ENCODE measurements at regions not wholly inside any gene's neighbourhood (a gene's known extent, or its start where the extent isn't known, plus 50 kb on each side); places are given as distances from the start of the nearest gene placed in this dataset.
"Not testable (repeated sequence)": the region's sequence is repeated elsewhere in the genome, so short reads cannot be mapped to it uniquely, and the experiment has no call there.

DNA sequence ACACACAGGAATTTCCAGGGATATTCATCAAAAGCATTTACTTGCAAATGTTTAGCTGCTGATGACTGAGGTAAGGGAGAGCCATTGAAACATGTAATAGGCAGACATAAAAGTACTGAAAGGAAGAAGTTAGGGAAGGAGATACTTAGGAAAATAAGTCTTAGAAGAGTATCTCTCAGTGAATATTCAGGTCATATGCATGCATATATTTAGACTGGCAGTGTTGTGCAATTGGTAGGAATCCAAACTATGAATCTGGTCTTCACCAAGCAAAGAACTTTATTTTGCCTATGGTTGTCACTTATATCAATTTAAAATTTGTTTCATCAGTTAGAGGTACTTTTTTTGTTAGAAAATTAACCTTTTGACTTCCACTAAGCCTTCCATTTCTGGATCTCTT is 1490.7 kb downstream of the SUCLG1 start:
- DNase-seq (ENCODE audit: low spot score): no peak

DNA sequence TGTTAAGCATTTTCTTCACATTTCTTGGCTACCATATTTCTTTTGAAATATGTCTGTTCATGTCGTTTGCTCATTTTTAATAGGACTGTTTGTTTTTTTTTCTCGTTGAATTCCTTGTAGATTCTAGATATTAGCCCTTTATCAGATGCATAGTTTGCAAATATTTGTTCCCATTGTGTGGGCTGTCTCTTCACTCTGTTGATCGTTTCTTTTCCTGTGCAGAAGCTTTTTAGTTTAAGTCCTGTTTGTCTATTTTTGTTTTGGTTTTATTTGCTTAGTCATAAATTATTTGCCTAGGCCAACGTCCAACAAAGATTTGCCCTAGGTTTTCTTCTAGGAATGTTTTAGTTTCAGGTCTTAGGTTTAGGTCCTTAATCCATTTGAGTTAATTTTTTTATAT is 1494.7 kb downstream of the SUCLG1 start:
- DNase-seq (ENCODE audit: low spot score): no peak

DNA sequence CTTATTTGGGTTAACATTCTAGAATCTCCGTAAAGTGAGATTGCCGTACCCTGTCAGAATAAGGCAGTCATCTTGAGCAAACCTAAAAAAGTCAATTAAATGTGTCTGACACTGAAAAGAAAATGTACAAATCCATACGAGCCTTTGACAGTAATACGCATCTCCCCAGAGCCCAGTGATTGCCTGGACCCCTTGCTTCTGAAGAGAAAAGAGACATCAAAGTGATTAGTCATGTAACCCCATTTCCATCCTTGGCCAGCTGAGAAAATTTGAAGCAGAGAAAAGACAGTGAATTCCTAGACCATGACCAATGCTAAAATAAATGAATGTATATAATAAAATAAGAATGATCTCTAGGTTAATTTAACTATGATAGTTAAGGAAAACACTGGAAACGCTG is 1499.4 kb downstream of the SUCLG1 start:
- no peak for DNase-seq (ENCODE audit: low spot score)

DNA sequence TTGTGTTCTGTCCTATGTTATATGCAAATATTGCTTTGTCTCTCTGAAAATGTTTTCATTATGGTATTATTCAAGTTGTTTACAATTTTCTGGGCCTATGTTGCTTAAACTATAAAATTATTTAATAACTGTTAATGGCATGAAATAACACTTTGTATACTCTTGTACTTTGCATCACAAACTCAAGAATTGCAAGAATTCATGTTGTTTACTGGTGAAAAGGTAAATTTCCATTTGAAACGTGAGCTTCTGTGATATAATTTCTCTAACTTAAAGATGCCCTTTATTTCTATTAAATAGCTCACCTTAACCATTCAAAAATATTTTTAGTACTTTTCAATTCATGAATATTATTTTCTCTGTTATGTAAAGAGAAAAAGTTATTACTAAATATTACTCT is 1504.2 kb downstream of the SUCLG1 start:
- no peak for DNase-seq (ENCODE audit: low spot score)

DNA sequence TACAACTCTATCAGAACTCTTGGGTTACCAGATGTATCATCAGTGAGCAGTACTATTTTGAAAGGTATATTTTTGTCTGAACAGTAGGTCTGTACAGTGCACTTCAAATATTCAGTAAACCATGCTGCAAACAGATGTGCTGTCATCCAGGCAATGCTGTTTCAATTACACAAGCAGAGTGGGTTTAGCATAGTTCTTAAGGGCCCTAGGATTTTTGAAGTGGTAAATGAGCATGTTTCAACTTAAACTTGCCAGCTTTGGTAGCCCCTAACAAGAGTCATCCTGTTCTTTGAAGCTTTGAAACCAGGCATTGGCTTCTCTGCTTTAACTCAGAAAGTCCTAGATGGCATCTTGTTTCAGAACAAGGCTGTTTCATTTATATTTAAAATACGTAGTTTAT is 1519.9 kb downstream of the SUCLG1 start:
- DNase-seq (ENCODE audit: low spot score): no peak

DNA sequence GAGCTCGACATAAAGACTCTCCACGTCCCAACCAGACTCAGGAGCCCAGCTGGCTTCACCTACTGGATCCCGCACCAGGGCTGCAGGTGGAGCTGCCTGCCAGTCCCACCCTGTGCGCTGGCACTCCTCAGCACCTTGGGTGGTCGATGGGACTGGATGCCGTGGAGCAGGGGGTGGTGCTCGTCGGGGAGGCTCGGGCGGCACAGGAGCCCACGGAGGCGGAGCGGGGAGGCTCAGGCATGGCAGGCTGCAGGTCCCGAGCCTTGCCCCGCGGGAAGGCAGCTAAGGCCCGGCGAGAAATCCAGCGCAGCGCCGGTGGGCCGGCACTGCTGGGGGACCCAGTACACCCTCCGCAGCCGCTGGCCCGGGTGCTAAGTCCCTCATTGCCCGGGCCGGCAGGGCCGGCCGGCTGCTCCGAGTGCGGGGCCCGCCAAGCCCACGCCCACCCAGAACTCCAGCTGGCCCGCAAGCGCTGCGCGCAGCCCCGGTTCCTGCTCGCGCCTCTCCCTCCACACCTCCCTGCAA is 1520.7 kb downstream of the SUCLG1 start:
- not testable (repeated sequence) for DNase-seq (ENCODE audit: low spot score)

DNA sequence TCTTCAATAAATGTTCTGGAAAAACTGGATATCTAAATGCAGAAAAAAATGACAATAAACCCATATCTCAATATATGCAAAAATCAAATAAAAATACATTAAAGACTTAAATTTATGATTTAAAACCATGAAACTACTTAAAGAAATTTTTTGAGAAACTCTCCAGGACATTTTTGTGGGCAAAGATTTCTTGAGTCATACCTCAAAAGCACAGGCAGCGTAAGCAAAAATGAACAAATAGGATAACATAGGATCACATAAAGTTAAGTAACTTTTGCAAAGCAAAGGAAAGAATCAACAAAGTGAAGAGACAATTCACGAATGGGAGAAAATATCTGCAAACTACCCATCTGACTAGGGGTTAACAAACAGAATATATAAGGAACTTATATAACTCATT is 1545.5 kb downstream of the SUCLG1 start:
- no peak for DNase-seq (ENCODE audit: low spot score)

DNA sequence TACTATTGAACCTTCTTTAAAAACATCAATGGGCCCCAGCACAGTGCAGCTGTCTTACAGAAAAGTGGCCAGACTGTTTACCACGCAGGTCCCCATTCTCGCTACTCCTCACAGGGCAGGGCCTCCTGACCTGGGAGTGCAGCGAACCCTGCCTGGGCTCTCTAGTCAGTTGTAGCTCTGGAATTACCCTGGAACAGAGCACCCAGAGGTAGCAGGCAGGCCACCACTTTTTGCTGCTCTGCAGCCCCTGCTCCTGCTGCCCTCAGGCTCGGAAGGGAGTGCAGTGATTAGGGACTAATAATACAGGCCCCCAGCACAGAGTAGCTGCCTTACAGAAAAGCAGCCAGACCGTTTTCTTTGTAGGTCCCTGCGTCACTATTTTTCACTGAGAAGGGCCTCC is 1563.0 kb downstream of the SUCLG1 start:
- no peak for DNase-seq (ENCODE audit: low spot score)

DNA sequence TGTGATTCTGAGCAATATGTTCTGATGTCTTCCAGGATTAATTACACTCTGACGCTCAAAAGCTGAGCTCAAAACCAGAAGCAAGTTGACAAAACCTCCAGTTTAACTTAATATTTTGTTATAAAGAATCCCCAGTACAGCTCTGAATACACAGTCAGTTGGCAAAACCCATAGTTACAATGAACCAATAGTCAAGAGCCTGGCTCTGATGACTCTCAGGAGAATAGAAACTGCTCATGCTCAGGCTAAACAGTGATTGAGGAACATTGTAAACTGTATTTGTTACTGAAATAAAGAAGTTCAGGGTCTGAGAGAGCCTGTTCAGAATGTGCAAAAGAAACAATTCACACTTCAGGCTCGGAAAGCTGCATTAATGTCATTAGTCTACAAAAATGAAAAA is 1565.9 kb downstream of the SUCLG1 start:
- DNase-seq (ENCODE audit: low spot score): no peak

DNA sequence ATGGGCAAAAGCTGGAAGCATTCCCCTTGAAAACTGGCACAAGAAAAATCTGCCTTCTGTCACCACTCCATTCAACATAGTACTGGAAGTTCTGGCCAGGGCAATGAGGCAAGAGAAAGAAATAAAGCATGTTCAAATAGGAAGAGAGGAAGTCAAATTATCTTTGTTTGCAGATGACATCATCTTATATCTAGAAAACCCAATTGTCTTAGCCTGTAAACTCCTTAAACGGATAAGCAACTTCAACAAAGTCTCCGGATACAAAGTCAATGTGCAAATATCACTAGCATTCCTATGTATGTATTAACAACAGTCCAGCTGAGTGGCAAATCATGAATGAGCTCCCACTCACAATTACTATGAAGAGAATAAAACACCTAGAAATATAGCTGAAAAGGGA is 1579.3 kb downstream of the SUCLG1 start:
- no peak for DNase-seq (ENCODE audit: low spot score)

DNA sequence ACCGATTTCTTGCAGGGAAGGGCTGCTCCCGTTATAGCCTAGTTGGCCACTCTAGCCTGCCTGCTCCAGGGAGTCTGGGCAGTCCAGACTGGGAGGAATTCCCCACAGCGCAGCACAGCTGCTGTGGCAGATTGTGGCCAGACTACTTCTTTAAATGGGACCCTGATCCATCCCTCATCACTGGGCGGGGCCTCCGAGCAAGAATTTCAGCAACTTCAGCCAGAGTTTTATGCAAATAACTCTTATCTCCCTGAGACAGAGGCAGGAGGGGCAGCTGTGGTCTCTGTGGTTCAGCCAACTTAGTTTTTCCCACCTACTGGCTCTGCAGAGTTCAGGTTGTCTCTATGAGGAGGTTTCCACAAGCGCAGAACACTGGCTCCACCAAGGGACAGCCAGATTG is 1583.2 kb downstream of the SUCLG1 start:
- DNase-seq (ENCODE audit: low spot score): no peak

DNA sequence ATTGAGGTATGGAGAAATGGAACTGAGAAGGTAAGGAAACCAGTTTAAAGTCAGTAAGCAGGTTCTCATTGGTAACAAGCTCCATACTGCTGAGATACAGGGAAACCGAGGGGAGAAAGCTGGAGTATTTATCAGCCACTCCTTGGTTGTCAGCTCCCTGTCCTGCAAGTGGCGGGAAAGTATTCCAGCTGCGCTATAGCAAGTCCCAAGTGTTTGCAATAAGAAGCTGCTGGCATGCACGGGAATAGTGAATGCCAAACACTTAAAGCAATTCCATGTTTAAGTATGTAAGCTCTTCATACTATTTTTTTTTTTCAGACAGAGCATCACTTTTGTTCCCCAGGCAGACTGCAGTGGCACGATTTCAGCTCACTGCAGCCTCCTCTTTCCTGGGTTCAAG is 1601.1 kb downstream of the SUCLG1 start:
- no peak for DNase-seq (ENCODE audit: low spot score)

DNA sequence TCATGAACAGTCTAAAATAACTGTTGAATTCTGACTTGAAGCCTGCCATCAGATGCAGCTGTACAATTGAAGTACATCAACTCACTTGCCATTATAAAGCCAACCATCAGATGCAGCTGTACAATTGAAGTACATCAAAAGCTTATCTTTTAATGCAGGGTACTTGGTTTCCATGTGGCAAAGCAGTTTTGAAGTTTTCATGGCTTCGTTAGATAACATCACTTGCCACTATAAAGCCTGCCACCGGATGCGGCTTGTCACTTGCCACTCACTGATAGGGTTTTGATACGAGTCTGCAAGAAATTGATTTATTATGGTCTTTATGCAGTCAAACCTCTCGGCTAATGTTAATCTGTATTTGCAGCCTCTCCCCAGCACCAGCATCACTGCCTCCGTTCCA is 1605.8 kb downstream of the SUCLG1 start:
- DNase-seq (ENCODE audit: low spot score): no peak

DNA sequence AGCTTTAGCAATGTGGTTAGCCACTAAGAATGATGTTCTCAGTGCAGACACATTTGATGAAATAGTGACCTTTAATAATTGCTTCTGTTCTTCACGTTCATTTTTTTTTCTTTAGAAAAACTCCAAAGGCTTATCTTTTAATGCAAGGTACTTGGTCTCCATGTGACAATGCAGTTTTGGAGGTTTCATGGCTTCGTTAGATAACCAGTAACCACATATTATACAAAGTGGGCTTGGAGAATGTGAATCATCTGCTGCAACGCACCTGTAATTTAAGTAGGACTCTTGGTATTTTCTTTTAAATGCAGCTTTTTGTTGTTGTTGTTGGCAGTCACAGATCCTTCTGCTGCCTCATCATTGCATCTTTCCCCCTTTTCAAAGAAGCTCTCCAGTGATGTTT is 1606.3 kb downstream of the SUCLG1 start:
- DNase-seq (ENCODE audit: low spot score): no peak

DNA sequence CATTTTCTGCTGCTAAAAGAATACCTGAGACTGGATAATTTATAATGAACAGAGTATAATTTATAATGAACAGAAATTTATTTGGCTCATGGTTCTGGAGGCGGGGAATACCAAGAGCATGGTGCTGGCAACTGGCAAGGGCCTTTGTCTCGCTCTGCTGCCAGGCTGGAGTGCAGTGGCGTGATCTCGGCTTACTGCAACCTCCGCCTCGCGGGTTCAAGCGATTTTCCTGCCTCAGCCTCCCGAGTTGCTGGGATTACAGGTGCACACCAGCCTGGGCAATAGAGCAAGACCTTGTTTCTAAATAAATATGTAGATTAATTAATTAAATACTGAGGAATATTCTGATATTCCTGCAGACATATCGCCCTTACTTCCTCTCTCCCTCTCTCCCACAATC is 1610.8 kb downstream of the SUCLG1 start:
- no peak for DNase-seq (ENCODE audit: low spot score)

DNA sequence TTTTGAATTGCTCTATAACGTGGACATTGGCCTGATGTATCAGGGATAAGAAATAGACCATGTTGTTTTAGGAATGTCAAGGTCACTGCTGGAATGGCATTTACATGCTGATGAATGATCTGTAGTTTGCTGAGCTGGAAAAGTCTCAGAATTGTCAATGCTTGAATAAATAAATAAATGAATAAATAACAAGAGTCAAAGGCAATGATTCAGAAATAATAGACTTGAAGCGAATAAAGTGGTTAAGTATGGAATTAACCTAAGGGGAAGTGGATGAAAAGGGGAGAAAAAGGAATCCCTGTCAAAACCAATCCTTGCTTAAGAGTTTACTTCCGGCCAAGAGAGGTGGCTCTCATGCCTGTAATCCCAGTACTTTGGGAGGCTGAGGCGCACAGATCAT is 1620.0 kb downstream of the SUCLG1 start:
- DNase-seq (ENCODE audit: low spot score): no peak

DNA sequence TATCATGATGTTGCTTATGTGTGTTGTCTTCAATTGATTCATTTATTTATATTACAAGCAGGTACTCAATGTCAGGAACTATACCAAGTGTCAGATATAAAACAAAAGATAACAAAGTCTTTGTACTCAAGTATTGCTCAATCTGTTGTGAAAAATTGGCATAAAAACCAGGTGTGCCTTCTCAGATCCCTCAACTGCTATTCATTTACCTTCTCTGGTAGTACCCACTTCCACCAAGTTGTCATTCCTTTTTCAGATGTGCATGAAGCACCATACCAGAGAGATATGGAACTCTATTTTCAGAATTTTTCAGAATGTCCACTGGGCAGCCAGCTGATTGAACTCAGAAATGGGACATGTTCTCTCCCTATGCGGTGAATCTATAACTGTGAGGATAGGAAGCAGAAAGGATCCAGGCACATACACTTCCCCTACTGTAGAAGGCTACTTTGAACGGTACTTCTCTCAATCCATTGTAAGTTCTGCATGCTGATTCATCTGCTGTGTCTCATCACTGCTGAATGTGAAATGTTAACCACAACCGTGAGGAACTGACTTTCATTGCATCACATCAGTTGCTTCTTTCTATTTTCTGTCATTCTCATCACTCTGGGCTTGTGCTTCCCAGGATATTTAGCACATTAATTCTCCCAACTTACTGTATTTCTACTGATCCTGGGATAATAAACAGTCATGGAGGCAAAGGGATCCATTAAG is 1621.3 kb downstream of the SUCLG1 start:
- peak; percentile 81 for DNase-seq (ENCODE audit: low spot score)

DNA sequence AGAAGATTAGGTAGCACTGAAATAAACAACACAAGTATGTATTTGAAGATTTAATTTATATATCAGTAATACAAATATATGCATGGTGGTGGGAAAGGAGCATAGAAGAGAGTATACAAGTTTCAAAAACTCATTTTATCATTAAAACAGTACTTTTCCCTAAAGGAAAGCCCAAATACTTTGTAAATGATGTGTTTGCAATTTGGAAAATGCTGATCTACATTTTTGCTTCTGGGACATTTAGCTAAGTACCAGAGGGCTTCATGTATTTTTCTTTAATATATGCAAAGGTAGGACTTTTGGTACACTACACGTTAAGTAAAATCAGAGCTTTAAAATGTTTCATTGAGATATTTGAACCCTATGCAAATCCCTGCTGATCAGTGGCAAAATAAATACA is 1624.2 kb downstream of the SUCLG1 start:
- DNase-seq (ENCODE audit: low spot score): no peak

DNA sequence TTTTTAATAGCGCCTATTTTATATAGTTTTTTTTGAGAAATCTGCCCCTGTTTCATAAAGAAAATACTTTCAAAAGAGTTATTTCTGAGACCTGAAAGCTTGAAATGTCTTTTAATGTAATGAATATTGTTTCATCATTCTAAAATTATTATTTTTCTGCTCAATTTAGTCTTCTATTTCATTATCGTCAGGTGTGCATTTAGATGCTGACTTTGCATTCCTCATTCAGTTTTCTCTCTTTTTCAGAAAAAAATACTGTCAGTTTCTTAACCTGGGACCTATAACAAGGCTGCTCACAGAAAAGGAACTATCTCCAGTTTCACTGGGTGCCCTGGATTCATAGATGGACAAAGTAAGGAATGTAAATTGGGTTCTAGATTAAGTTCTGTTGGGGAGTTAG is 1631.7 kb downstream of the SUCLG1 start:
- DNase-seq (ENCODE audit: low spot score): no peak

DNA sequence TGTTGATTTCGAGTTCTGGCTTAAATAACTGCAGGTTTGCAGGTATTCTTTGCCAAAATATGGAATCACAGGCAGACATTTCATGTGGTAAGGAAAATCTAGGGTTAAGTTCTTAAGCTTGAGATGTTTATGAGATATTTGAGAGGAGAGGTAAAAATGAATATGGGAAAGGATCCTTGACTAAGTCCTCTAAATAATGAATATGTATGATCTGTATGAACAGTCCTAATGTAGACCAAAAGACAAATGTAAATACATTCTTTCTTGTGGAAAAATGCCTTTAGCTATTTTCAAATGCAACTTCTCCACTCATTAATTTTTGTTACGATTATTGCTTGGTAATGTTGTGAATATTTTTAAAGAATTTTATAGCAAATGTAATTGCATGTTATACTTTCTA is 1632.6 kb downstream of the SUCLG1 start:
- no peak for DNase-seq (ENCODE audit: low spot score)

DNA sequence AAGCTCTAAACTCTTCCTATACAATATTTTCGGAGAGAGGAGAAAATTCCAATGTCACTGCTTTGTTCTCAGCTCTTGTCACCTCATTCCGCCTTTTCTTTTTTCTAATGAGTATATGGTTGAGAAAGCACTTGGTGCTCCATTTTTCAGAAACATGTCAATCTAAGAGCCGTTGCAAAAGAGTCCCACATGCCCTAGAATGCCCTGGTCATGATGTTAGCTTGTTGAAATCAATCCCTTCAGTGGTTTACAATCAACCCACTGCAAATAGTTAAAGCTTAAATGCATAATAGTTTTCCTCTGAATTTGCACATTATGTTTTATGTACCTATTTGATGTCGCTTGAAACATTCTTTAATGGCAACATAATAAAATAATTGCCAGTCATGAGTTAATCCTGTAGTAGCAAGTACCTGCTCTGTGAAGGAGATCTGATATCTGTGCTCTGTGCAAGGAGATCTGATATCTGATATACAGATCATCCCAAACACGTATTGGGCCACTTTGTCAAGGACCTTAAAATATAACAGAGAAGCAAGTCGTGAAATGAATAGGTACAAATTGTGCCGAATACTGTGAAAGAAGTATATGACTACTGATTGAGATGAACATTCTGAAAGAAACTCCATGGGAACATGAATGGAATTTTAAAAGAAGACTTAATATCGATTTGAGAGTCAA is 1633.5 kb downstream of the SUCLG1 start:
- DNase-seq (ENCODE audit: low spot score): no peak

DNA sequence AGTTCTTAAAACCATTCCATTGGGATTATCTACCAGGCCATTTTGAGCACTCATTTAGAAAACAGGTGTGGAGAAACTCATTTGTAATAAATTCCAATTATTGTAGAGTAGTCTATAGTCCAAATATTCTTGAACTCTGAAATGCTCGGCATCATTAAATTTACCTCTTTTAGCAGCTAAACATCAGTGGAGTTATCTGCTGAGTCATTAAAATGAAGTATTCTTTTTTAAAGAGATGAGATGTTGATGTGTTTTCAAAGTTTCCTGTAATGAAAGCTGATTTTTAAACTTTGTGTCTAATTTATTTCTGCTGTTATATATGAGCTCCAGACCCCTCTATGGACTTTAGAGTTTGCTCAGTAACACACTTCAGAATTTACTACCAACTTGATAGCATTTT is 1635.2 kb downstream of the SUCLG1 start:
- DNase-seq (ENCODE audit: low spot score): no peak

DNA sequence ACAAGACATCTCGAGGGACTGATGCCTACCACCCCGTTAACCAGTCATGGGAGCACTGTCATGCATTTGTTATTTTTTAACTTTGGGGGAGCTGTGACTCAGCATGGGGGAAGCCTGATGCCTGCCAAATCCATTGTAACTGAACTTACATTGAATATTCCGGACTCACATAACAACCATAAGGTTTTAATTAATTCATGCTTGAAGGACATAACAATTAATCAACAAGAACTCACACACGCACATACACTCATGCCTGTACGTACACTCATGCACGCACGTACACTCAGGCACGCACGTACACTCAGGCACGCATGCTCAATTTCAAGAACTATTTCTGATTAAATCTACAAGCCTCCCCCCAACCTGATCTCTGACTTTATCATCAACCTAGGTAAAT is 1639.1 kb downstream of the SUCLG1 start:
- no peak for DNase-seq (ENCODE audit: low spot score)

DNA sequence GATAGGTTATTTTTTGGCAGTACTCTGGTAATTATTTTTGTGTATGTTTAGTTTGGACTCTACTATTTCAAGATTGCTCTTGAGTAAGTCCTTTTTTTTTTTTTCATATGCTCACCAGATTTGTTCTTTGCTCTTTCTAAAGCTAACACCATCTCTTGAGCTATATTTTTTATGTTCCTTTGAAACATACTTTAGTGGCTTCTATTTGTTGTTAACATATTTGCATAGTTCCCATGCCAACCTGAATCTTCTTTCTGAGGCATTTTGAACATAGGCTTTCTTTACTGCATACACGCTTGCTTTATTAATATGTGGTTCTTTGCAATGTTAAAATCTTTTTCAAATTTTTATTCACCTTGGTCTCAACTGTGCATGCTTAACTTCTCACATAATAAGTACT is 1644.9 kb downstream of the SUCLG1 start:
- no peak for DNase-seq (ENCODE audit: low spot score)
